ENCODE measurements at regions not wholly inside any gene's neighbourhood (a gene's known extent, or its start where the extent isn't known, plus 50 kb on each side); places are given as distances from the start of the nearest gene placed in this dataset.
"Not testable (repeated sequence)": the region's sequence is repeated elsewhere in the genome, so short reads cannot be mapped to it uniquely, and the experiment has no call there.

DNA sequence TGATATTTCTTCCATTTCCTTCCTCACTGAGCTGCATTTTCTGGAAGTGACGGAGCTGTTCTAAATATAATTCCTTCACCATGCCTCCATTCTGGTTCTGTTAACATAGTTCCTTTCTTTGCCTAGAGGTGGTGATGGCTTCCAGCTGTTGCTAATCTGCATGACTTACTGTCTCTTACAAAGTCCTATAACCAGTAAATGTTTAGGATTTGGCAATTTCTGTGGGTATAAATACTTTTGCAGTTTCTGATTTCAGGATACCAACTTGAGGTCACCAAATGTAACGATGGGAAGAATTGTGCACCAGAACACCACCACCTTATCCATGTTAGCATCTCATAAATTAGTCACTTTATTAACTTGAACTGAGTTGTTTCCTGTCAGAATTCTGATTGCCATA, 101.7 kb upstream of the FN1 start:
- no peak for DNase-seq (ENCODE audit: low spot score)

DNA sequence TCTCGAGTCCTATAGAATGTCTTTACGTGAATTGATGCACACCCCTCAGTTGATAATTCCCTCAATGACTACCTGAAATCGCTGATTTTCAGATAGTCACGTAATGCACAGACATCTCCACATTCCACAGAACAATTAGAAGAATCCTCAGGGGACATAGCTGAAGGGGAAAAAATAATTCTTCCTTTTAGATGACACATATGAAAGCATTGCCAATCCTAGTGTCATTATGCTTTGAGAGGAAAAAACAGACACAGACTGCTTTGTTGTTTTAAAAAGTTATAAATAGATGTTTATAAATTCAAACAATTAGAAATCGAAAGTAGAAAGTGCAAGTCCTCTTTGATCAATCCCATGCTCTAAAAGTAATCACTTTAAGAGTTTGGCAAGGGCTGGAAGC, 100.6 kb upstream of the FN1 start:
- DNase-seq (ENCODE audit: low spot score) = no peak

DNA sequence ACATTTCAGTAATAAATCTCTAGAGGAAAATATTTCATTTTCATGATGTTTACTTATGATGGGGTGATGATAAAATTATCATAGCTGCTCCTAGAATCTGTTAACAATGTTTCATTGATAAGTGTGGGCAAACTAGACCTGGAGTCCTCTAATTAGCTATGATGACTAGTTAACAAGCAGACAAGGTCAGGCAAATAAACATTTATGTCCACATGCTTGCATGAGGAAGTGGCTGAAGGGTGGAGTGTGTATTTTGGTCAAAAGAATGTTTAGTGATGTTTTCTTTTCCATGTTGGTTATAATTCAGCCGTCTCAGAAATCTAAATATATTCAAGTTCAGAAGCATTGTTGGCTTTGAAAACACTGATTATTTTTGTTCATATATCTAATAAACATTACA, 99.9 kb upstream of the FN1 start:
- DNase-seq (ENCODE audit: low spot score) = no peak

DNA sequence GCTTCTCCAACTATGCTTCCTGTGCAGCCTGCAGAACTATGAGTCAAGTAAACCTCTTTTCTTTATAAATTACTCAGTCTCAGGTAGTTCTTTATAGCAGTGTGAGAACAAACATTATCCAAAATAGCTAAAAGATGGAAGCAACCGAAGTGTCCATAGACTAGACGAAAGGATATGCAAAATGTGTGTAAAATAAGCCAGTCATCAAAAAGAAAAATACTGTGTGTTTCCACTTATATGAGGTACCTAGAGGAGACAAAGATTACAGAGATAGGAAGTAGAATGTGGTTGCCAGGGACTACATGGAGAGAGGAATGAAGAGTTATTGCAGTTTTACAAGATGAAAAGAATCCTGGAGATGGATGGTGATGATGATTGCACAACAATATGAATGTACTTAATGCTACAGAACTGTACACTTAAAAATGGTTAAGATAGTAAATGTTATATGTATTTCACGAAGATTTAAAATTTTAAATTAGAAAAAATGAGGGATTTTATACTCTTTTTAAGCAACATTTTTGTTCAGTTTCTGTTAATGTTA, 99.3 kb upstream of the FN1 start:
- DNase-seq (ENCODE audit: low spot score) = no peak

- not testable (repeated sequence) for DNase-seq (ENCODE audit: low spot score)
Measured at GRCh38 chr2:215533716-215534115, 97.8 kb upstream of the FN1 start.

- DNase-seq (ENCODE audit: low spot score) = no peak
Measured at GRCh38 chr2:215532844-215533243, 97.0 kb upstream of the FN1 start.

GRCh38 chr2:215531284-215531683, 95.4 kb upstream of the FN1 start:
- no peak for DNase-seq (ENCODE audit: low spot score)

- DNase-seq (ENCODE audit: low spot score) = no peak
Measured at GRCh38 chr2:215530191-215530968, 94.5 kb upstream of the FN1 start.

DNA sequence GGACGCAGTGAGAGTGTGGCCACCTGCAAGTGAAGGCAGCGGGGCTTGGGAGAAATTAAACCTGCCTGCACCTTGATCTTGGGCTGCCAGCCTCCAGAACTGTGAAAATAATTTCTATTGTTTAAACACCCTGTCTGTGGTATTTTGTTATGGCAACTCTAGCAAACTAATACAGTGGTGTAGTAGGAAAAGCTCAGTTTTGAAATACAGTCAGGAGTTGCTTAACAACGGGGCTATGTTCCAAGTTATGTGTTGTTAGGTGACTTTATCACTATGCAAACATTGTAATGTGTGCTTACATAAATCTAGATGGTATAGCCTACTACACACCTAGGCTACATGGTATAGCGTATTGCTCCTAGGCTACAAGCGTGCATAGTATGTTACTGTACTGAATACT, 93.4 kb upstream of the FN1 start:
- DNase-seq (ENCODE audit: low spot score) = no peak

DNA sequence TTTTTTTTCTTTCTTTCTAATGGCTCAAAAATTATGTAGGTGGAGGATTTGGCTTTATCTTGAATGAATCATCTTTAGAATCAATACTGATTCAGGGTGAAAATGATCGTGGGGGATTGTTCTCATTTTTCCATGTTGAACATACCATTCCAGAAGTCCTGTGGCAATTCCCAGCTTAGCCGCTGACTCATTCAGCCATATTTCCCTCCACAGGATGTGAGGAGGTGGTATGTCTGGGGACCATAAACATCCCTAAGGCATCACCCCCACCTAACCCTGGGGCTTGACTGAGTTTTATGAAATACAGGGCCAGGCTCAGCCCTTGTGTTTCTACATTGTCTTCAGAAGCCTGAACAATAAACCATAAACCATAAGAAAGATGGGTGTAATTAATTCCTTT, 92.7 kb upstream of the FN1 start:
- no peak for DNase-seq (ENCODE audit: low spot score)

DNA sequence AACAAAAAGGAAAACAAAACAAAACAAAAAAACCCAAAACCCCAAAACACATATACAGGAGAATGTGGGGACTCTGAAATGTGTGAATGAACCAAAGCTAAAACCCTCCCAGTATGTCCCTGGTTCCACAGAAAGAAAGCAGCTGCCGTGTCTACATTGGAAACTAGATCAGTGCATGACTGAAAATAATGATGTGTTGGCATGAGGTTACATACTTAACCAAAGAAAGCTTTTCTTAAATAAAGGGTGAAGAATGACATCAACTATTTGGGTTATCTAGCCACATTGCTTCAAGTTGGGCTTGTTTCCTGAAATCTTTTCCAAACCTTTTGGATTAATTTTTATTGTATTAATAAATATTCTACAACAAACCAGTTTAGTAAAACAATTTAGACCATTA, 91.9 kb upstream of the FN1 start:
- DNase-seq (ENCODE audit: low spot score) = no peak

- DNase-seq (ENCODE audit: low spot score) = no peak
Measured at GRCh38 chr2:215526341-215526740, 90.5 kb upstream of the FN1 start.

- peak; percentile 34 for DNase-seq (ENCODE audit: low spot score)
Measured at GRCh38 chr2:215522237-215522636, 86.4 kb upstream of the FN1 start.

GRCh38 chr2:215521031-215521430, 85.2 kb upstream of the FN1 start:
- no peak for DNase-seq (ENCODE audit: low spot score)

- DNase-seq (ENCODE audit: low spot score) = no peak
Measured at GRCh38 chr2:215517391-215517790, 81.5 kb upstream of the FN1 start.

GRCh38 chr2:215514516-215514915, 78.6 kb upstream of the FN1 start:
- no peak for DNase-seq (ENCODE audit: low spot score)

DNA sequence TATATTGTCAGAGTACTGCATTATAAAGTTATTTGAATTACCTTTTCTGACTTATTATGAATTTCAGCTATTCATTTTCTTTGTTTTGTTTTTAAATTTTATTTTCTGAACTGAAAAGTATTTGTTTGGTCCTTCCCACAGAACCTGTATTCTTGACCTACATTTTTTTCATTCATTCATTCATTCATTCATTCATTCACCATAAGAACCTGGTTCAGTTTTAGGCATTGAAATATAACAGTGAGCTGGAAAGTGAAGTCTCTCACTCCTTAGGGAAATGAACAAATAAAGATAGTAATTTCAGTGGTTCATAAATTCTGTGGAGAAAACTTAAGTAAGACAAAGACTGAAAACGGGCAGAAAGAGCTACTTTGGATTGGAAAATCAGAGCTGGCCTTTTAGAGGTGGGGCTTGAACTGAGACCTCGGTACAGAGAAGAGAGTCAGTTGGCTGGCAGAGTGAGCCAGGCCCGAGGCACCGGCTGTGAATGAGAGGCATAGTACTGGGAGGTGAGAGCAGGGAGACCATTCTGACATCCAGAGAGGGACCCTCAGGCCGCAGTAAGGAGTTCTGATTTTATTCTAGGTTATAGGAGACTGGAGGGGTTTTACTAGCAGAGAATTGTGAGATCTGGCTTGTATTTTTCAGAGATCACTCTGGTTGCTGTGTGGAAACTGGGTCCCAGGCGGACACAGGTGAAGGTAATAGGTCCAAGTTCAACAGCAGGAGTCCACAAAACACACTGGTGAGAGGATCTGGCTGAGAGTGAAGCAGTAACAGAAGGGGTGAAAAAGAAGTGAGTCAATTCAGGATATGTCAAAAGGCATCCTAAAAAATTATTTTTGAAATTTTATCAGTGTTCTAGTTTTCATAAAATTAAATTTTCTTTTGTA, 75.8 kb upstream of the FN1 start:
- DNase-seq (ENCODE audit: low spot score) = no peak

DNA sequence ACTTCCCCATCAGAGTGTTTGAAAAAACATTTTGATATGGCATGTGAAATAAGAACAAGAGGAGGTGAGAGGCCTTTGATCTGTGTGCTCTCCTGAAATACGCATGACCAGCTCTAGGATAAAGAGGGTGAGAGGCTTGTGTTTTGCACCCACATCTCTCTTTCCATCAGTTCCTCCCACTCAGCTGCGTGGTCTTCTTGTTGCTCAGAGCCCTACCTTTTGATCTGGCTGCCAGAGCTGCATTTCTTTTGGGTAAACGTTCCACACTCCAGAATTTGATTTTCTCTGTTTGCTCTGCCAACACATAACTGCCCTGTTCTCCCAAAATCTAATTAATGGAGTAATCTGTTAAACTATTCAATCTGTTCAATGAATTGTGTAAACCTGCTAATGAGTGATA, 72.0 kb upstream of the FN1 start:
- DNase-seq (ENCODE audit: low spot score) = no peak

DNA sequence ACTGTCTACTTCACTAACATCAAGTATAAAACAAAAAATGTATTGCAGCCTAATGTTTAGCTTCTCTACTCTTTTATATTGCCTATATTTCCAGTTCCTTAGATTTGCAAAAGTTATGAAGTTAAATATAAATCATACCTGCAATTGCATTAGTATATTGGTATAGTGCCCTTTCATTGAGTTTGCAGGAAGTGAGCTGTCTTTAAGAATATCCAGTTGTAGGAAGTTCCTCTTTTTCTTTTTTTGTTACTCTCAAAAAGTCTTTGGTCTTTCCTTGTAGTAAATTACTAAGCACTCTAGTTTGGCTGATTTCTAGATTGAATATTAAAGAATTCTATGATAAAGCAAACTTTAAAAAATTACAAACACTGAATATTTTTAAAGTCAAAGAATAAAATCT, 71.3 kb upstream of the FN1 start:
- DNase-seq (ENCODE audit: low spot score) = no peak

- no peak for DNase-seq (ENCODE audit: low spot score)
Measured at GRCh38 chr2:215506604-215506990, 70.7 kb upstream of the FN1 start.

DNA sequence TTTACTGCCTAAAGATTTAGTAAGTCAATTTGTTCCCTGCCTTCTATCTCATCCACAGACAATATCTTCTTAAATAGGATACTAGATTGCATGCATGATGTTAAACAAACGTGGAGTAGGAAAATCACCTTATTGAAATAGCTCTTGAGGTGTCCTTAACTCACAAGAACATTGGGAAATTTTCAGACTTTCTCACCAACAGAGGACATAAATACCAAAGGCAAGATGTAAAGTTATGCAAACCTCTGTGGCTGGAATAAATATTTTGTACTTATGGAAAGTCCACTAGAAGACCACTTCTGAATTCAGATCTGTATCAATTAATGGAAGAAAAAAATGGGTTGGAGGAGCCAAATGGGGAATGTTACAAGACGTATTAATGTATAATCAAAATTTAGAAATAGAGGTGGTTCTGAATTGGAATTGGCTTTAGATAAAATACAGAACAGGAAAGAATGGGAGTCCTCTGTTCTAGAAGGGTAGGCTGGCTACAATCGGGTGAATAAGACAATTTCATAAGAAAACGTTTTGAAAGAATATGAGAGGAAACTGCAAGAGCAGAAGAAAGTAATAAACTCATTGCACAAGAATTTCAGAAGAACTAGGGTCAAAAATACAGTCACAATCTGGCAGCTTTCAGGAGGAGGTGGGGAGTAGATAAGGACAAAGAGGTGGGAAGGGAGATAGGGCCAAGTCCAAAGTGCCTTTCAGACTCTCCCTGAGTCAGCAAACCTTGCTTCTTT, 69.3 kb upstream of the FN1 start:
- DNase-seq (ENCODE audit: low spot score) = no peak

DNA sequence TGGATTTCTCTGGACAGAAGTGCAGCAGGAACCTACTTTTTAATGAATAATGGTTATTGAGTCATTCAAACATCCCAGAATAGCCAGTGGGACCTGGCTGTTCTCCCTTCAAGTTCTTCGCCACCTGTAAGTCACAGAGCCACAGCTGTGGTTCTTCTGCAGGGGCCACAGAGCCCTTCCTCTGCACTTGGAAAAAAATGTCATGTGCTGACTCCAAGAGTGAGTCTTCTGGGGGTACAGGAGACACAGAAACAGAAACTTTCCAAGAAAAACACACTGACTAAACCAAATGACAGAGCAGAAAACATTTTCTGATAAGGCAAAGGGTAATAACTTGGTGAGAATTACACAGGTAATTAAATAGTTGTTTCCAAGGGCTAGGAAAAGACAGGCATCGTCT, 68.7 kb upstream of the FN1 start:
- no peak for DNase-seq (ENCODE audit: low spot score)
